HCT116 (cell line): ENCODE measurements at regions not wholly inside any gene's neighbourhood (a gene's known extent, or its start where the extent isn't known, plus 50 kb on each side); places are given as distances from the start of the nearest gene placed in this dataset.

Experiments used
- ATAC-seq: fragments of 200-7000 bp; cut with Tn5 transposase; 2 replicates; pipeline ENCODE4 v1.9.1; 2020; ENCODE audit warnings: mild to moderate bottlenecking, moderate library complexity
- BruUV-seq: library from RNA; stranded (reverse); fragments of 400-500 nt; replicated peaks from 2 replicates; lab custom pipeline; 2021; lab: Mats Ljungman, UMichigan
- CTCF ChIA-PET: fragments of 300-600 bp; sonication (Branson Sonifier 250); formaldehyde crosslinking; loops from one replicate; lab custom pipeline; 2021; ENCODE audit warnings: antibody characterized with exemption; lab: Charles Lee
- POLR2A ChIA-PET: fragments of 300-600, 350-600 bp; sonication (Branson Sonifier 250); formaldehyde crosslinking; loops from one replicate; lab custom pipeline; 2021; ENCODE audit warnings: antibody characterized with exemption; lab: Charles Lee
- RAD21 ChIA-PET, 2 experiments: fragments of 300-600 bp; sonication (Branson Sonifier 250); formaldehyde crosslinking; loops; one replicate each; lab custom pipeline; 2023; ENCODE audit warnings: low total read pairs in 2 of 2; ENCODE audit not compliant: uncharacterized antibody in 2 of 2, unreplicated experiment in 2 of 2, low non-redundant PET in 1 of 2; lab: Charles Lee
- DNase-seq: peaks from one replicate; pipeline ENCODE4 v3.0.0-alpha.2; 2010; ENCODE audit warnings: low read depth, low spot score
- H2AFZ ChIP-seq: fragments of 200-600 bp; shearing (Covaris generic), sonication (generic); 2 replicates; pipeline ENCODE4 v1.6.1; 2017; ENCODE audit warnings: low read depth, mixed run types, mixed read lengths, antibody characterized with exemption, low read length; ENCODE audit not compliant: poor library complexity, severe bottlenecking
- H3K27ac ChIP-seq: 2 replicates; pipeline ENCODE4 v1.5.1; 2012; ENCODE audit warnings: low read depth, low read length
- H3K27me3 ChIP-seq: fragments of 200-600 bp; sonication (generic); 2 replicates; pipeline ENCODE4 v1.6.1; 2016; ENCODE audit warnings: mixed run types, low read length, mixed read lengths; ENCODE audit not compliant: insufficient read depth
- H3K36me3 ChIP-seq, 2 experiments: fragments of 200-500 bp in 1 of 2; fragments of 200-600 bp in 1 of 2; sonication (Bioruptor generic) in 1 of 2; sonication (generic) in 1 of 2; 2 replicates each; pipeline versions ENCODE4 v1.5.1 to v1.6.1; 2014 to 2016; ENCODE audit warnings: low read length in 2 of 2, inconsistent platforms in 1 of 2, mixed read lengths in 1 of 2, mixed run types in 1 of 2; ENCODE audit not compliant: insufficient read depth in 2 of 2, control insufficient read depth in 1 of 2
- H3K4me1 ChIP-seq, 2 experiments: fragments of 200-600 bp in 1 of 2; sonication (generic) in 1 of 2; 2 replicates each; pipeline versions ENCODE4 v1.5.1 to v1.6.1; 2012 to 2017; ENCODE audit warnings: low read length in 2 of 2, inconsistent platforms in 1 of 2, mild to moderate bottlenecking in 1 of 2, mixed read lengths in 1 of 2, mixed run types in 1 of 2, moderate library complexity in 1 of 2; ENCODE audit not compliant: insufficient read depth in 2 of 2, control insufficient read depth in 1 of 2
- H3K4me2 ChIP-seq: fragments of 200-600 bp; sonication (generic); 2 replicates; pipeline ENCODE4 v1.6.1; 2017; ENCODE audit warnings: mixed run types, low read length, mixed read lengths
- H3K4me3 ChIP-seq, 2 experiments: fragments of 200-600 bp in 1 of 2; sonication (generic) in 1 of 2; replicated peaks in 1 of 2; 2 replicates each; pipeline ENCODE4 v1.5.1; 2011 to 2016; ENCODE audit warnings: low read length in 2 of 2, control low read depth in 1 of 2, low read depth in 1 of 2, mild to moderate bottlenecking in 1 of 2, mixed read lengths in 1 of 2, mixed run types in 1 of 2
- H3K79me2 ChIP-seq: fragments of 200-600 bp; sonication (generic); 2 replicates; pipeline ENCODE4 v1.6.1; 2017; ENCODE audit warnings: mild to moderate bottlenecking, mixed run types, low read length, moderate library complexity, mixed read lengths; ENCODE audit not compliant: insufficient read depth
- H3K9ac ChIP-seq: fragments of 200-600 bp; sonication (generic); 2 replicates; pipeline ENCODE4 v1.6.1; 2016; ENCODE audit warnings: low read length, mixed read lengths
- H3K9me2 ChIP-seq: fragments of 200-600 bp; sonication (generic), shearing (Covaris generic); 2 replicates; pipeline ENCODE4 v1.6.1; 2017; ENCODE audit warnings: mixed run types, mild to moderate bottlenecking, moderate library complexity; ENCODE audit not compliant: insufficient read depth
- H3K9me3 ChIP-seq, 2 experiments: fragments of 200-500 bp in 1 of 2; fragments of 200-600 bp in 1 of 2; sonication (Bioruptor generic) in 1 of 2; sonication (generic) in 1 of 2; 2 replicates each; pipeline ENCODE4 v1.6.1; 2014 to 2017; ENCODE audit warnings: low read length in 2 of 2, mixed read lengths in 2 of 2, inconsistent platforms in 1 of 2, low read depth in 1 of 2, mild to moderate bottlenecking in 1 of 2, mixed run types in 1 of 2, moderate library complexity in 1 of 2; ENCODE audit not compliant: control insufficient read depth in 1 of 2, insufficient read depth in 1 of 2
- H4K20me1 ChIP-seq: fragments of 200-600 bp; sonication (generic), shearing (Covaris generic); 2 replicates; pipeline ENCODE4 v1.6.1; 2017; ENCODE audit warnings: mixed run types, mild to moderate bottlenecking, moderate library complexity; ENCODE audit not compliant: insufficient read depth
- EGR1 ChIP-seq: IDR thresholded peaks from 2 replicates; pipeline ENCODE4 v1.6.1; 2012; ENCODE audit warnings: low read depth
- ELF1 ChIP-seq: IDR thresholded peaks from 2 replicates; pipeline ENCODE4 v1.6.1; 2012; ENCODE audit warnings: low read depth, borderline replicate concordance
- EZH2 ChIP-seq: fragments of 200-600 bp; sonication (generic); IDR thresholded peaks from 2 replicates; pipeline ENCODE4 v1.6.1; 2017; ENCODE audit warnings: antibody characterized with exemption, mixed run types
- EZH2phosphoT487 ChIP-seq: fragments of 200-600 bp; IDR thresholded peaks from 2 replicates; pipeline ENCODE4 v1.6.1; 2018; ENCODE audit warnings: antibody characterized with exemption, borderline replicate concordance
- FOSL1 ChIP-seq: IDR thresholded peaks from 2 replicates; pipeline ENCODE4 v1.6.1; 2012; ENCODE audit warnings: low read depth
- JUND ChIP-seq: IDR thresholded peaks from 2 replicates; pipeline ENCODE4 v1.6.1; 2012
- POLR2AphosphoS5 ChIP-seq: IDR thresholded peaks from 2 replicates; pipeline ENCODE4 v1.6.1; 2011; ENCODE audit warnings: mild to moderate bottlenecking, low read depth, low read length, moderate library complexity
- RAD21 ChIP-seq: IDR thresholded peaks from 2 replicates; pipeline ENCODE4 v1.6.1; 2012; ENCODE audit warnings: low read depth, mild to moderate bottlenecking
- SIN3A ChIP-seq: IDR thresholded peaks from 2 replicates; pipeline ENCODE4 v1.6.1; 2012; ENCODE audit warnings: low read depth
- SP1 ChIP-seq: IDR thresholded peaks from 2 replicates; pipeline ENCODE4 v1.6.1; 2012; ENCODE audit warnings: low read depth
- SRF ChIP-seq: IDR thresholded peaks from 2 replicates; pipeline ENCODE4 v1.6.1; 2012; ENCODE audit warnings: low read depth
- ZFX ChIP-seq: fragments of 450-650 bp; IDR thresholded peaks from 2 replicates; pipeline ENCODE4 v1.6.1; 2017
- ZNF274 ChIP-seq: fragments of 200-500 bp; sonication (Bioruptor generic); IDR thresholded peaks from 2 replicates; pipeline ENCODE4 v1.6.1; 2014; ENCODE audit warnings: mild to moderate bottlenecking, low read depth, low read length, inconsistent platforms
- intact Hi-C: fragments of 100-400 bp; cut with micrococcal nuclease; formaldehyde crosslinking; loops from 2 replicates; pipeline ENCODE4 v1.10.0; 2022
- TF ChIP-seq, protein P1 (sequence below): IDR thresholded peaks from 2 replicates; pipeline ENCODE4 v1.6.1; 2012
- TF ChIP-seq, protein P2 (sequence below), 3 experiments: fragments of 200-600 bp in 1 of 3; sonication (generic) in 1 of 3; IDR thresholded peaks in 2 of 3; conservative IDR thresholded peaks in 1 of 3; 2 replicates each; pipeline ENCODE4 v1.5.1; 2012 to 2017; ENCODE audit warnings: low read depth in 2 of 3, low read length in 2 of 3, antibody characterized with exemption in 1 of 3, borderline replicate concordance in 1 of 3, control low read depth in 1 of 3, mild to moderate bottlenecking in 1 of 3, mixed read lengths in 1 of 3, mixed run types in 1 of 3, moderate library complexity in 1 of 3; ENCODE audit not compliant: insufficient read depth in 1 of 3
- TF ChIP-seq, protein P3 (sequence below): IDR thresholded peaks from 2 replicates; pipeline ENCODE4 v1.6.1; 2012; ENCODE audit warnings: low read depth
- TF ChIP-seq, protein P4 (sequence below): IDR thresholded peaks from 2 replicates; pipeline ENCODE4 v1.6.1; 2011; ENCODE audit warnings: mild to moderate bottlenecking, low read length, moderate library complexity; ENCODE audit not compliant: insufficient replicate concordance; ENCODE audit errors: extremely low read depth
- TF ChIP-seq, protein P5 (sequence below): IDR thresholded peaks from 2 replicates; pipeline ENCODE4 v1.6.1; 2012

DNA sequence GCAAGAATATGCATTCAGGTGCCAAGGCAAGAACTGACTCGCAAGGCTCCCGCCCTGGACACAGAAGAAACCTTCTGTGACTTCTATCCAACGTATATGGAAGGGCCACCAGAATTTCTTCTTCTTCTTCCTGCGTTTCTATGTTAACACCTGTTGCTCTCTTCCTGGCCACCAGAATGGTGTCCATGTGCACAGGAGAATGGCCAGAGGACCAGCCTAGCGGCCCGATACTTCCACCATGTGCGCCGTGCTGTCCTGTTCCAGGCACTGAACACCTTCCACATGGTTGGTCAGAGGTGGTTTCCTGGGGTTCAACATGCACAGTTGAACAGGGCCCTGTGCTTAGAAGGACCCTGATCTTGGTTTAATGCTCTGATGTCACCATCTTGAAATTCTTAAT is 455.8 kb downstream of the BCL11B start:
- ATAC-seq = no peak
- Histone ChIP-seq H3K79me2 (no peaks in the 10 kb centered on the region), H3K9me3 (no peaks in the 10 kb centered on the region), H3K4me3 (no peak overlapping the region), H3K27ac (no peak overlapping the region), H3K36me3 (no peaks in the 10 kb centered on the region), H4K20me1 (no peaks in the 10 kb centered on the region), H2AFZ (no peak overlapping the region), H3K27me3 (peaks cover 32% of the 10 kb centered on the region), H3K9me2 (no peaks in the 10 kb centered on the region), H3K9ac (no peak overlapping the region), H3K4me1 (peaks cover 10 to 11% of the 10 kb centered on the region in 2 experiments; a peak in 3 of 4 replicates), H3K4me2 (no peak overlapping the region)
- intact Hi-C loops = no loop called here
- ChIA-PET POLR2A (no interaction called here), RAD21 (no interaction called here), CTCF (no interaction called here)
- DNase-seq = no peak
- BruUV-seq = no TSS peak
- TF ChIP-seq, protein P1, sequence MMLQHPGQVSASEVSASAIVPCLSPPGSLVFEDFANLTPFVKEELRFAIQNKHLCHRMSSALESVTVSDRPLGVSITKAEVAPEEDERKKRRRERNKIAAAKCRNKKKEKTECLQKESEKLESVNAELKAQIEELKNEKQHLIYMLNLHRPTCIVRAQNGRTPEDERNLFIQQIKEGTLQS = no peak
- TF ChIP-seq SRF = no peak
- no peak for TF ChIP-seq EZH2
- TF ChIP-seq ELF1 = no peak
- no peak for TF ChIP-seq SIN3A
- TF ChIP-seq, protein P2, sequence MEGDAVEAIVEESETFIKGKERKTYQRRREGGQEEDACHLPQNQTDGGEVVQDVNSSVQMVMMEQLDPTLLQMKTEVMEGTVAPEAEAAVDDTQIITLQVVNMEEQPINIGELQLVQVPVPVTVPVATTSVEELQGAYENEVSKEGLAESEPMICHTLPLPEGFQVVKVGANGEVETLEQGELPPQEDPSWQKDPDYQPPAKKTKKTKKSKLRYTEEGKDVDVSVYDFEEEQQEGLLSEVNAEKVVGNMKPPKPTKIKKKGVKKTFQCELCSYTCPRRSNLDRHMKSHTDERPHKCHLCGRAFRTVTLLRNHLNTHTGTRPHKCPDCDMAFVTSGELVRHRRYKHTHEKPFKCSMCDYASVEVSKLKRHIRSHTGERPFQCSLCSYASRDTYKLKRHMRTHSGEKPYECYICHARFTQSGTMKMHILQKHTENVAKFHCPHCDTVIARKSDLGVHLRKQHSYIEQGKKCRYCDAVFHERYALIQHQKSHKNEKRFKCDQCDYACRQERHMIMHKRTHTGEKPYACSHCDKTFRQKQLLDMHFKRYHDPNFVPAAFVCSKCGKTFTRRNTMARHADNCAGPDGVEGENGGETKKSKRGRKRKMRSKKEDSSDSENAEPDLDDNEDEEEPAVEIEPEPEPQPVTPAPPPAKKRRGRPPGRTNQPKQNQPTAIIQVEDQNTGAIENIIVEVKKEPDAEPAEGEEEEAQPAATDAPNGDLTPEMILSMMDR (IDR thresholded peaks at IDR 0.05 in 2 of 3, conservative IDR thresholded peaks at IDR 0.05 in 1 of 3; ENCODE audit: borderline replicate concordance in 1 of 3, insufficient read depth in 1 of 3, low read depth in 2 of 3, low read length in 2 of 3) = no peak
- TF ChIP-seq FOSL1 = no peak
- TF ChIP-seq RAD21 = no peak
- TF ChIP-seq SP1 = no peak
- no peak for TF ChIP-seq ZFX
- TF ChIP-seq JUND = no peak
- TF ChIP-seq, protein P3, sequence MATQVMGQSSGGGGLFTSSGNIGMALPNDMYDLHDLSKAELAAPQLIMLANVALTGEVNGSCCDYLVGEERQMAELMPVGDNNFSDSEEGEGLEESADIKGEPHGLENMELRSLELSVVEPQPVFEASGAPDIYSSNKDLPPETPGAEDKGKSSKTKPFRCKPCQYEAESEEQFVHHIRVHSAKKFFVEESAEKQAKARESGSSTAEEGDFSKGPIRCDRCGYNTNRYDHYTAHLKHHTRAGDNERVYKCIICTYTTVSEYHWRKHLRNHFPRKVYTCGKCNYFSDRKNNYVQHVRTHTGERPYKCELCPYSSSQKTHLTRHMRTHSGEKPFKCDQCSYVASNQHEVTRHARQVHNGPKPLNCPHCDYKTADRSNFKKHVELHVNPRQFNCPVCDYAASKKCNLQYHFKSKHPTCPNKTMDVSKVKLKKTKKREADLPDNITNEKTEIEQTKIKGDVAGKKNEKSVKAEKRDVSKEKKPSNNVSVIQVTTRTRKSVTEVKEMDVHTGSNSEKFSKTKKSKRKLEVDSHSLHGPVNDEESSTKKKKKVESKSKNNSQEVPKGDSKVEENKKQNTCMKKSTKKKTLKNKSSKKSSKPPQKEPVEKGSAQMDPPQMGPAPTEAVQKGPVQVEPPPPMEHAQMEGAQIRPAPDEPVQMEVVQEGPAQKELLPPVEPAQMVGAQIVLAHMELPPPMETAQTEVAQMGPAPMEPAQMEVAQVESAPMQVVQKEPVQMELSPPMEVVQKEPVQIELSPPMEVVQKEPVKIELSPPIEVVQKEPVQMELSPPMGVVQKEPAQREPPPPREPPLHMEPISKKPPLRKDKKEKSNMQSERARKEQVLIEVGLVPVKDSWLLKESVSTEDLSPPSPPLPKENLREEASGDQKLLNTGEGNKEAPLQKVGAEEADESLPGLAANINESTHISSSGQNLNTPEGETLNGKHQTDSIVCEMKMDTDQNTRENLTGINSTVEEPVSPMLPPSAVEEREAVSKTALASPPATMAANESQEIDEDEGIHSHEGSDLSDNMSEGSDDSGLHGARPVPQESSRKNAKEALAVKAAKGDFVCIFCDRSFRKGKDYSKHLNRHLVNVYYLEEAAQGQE = no peak
- TF ChIP-seq, protein P4, sequence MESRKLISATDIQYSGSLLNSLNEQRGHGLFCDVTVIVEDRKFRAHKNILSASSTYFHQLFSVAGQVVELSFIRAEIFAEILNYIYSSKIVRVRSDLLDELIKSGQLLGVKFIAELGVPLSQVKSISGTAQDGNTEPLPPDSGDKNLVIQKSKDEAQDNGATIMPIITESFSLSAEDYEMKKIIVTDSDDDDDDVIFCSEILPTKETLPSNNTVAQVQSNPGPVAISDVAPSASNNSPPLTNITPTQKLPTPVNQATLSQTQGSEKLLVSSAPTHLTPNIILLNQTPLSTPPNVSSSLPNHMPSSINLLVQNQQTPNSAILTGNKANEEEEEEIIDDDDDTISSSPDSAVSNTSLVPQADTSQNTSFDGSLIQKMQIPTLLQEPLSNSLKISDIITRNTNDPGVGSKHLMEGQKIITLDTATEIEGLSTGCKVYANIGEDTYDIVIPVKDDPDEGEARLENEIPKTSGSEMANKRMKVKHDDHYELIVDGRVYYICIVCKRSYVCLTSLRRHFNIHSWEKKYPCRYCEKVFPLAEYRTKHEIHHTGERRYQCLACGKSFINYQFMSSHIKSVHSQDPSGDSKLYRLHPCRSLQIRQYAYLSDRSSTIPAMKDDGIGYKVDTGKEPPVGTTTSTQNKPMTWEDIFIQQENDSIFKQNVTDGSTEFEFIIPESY = no peak
- TF ChIP-seq POLR2AphosphoS5 = no peak
- TF ChIP-seq, protein P5, sequence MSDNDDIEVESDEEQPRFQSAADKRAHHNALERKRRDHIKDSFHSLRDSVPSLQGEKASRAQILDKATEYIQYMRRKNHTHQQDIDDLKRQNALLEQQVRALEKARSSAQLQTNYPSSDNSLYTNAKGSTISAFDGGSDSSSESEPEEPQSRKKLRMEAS = no peak
- no peak for TF ChIP-seq ZNF274
- no peak for TF ChIP-seq EZH2phosphoT487
- TF ChIP-seq EGR1 = no peak
